Stimulated activated memory B cell treated with anti-CD40 and anti-IgM and Interleukin-4, amounts not matched to agents 10 μg/mL and 1 μg/mL and 100 μg/mL, for 72 hours (primary cell): ENCODE measurements at regions not wholly inside any gene's neighbourhood (a gene's known extent, or its start where the extent isn't known, plus 50 kb on each side); places are given as distances from the start of the nearest gene placed in this dataset.

Source experiments
- ATAC-seq: fragments of 150-1000 bp; cut with Tn5 transposase; 2 replicates; pipeline ENCODE4 v1.10.0; 2021
- H3K27ac Mint-ChIP-seq: one replicate; pipeline ENCODE4 v1.8.0; 2022; ENCODE audit warnings: mild to moderate bottlenecking, mixed read lengths
- H3K27me3 Mint-ChIP-seq: one replicate; pipeline ENCODE4 v1.8.0; 2022; ENCODE audit warnings: mixed read lengths
- H3K36me3 Mint-ChIP-seq: one replicate; pipeline ENCODE4 v1.8.0; 2022; ENCODE audit warnings: mixed read lengths
- H3K4me1 Mint-ChIP-seq: one replicate; pipeline ENCODE4 v1.8.0; 2022; ENCODE audit warnings: mixed read lengths
- H3K4me3 Mint-ChIP-seq: one replicate; pipeline ENCODE4 v1.8.0; 2022; ENCODE audit warnings: mild to moderate bottlenecking, moderate library complexity, mixed read lengths
- H3K9me3 Mint-ChIP-seq: one replicate; pipeline ENCODE4 v1.8.0; 2022; ENCODE audit warnings: mixed read lengths

DNA sequence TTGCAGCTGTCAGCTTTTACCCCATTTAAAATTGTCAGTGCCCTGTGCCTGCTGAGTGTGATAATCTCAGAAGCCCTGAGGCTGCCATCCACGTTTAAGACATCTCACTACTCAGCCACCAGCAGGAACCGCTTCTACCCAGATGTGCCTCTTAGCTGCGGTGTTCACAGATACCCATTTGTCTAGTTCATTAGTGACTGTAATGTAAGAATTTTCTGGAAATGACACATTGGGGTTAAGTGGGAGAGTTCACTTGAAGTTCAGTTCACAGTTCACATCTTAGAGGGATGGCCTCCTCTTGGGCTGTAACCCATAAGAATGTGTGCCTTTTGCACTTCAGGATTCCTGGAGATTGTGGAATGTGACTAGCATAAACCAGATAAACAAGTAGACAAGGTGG is 477.7 kb downstream of the BTBD3 start:
- Mint-ChIP-seq H3K36me3 (no peaks in the 10 kb centered on the region), H3K9me3 (peaks cover 9% of the 10 kb centered on the region), H3K4me1 (no peaks in the 10 kb centered on the region), H3K27me3 (no peaks in the 10 kb centered on the region), H3K27ac (no peak overlapping the region), H3K4me3 (no peak overlapping the region)
- ATAC-seq, result no peak

DNA sequence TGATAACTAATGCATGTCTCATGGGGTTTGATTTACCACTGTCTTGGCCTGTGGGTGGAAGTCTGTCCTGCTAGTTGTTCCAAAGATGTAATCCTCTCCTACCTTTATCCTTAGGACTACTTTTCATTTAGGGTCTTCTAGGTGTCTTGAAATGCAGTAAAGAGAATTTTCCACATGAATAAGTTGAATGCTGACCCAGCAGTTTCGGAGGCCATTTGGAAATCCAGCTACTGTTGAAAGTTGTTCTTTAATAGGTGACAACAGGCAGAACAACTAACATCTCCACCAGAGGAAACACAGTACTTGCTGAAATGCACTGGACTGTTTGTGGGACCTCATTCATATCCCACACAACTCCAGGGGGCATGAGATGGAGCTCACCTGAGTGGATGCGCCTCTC is 478.1 kb downstream of the BTBD3 start:
- Mint-ChIP-seq H3K27ac (no peak overlapping the region), H3K27me3 (no peaks in the 10 kb centered on the region), H3K36me3 (no peaks in the 10 kb centered on the region), H3K9me3 (peaks cover 9% of the 10 kb centered on the region), H3K4me1 (no peaks in the 10 kb centered on the region), H3K4me3 (no peak overlapping the region)
- ATAC-seq, result no peak

DNA sequence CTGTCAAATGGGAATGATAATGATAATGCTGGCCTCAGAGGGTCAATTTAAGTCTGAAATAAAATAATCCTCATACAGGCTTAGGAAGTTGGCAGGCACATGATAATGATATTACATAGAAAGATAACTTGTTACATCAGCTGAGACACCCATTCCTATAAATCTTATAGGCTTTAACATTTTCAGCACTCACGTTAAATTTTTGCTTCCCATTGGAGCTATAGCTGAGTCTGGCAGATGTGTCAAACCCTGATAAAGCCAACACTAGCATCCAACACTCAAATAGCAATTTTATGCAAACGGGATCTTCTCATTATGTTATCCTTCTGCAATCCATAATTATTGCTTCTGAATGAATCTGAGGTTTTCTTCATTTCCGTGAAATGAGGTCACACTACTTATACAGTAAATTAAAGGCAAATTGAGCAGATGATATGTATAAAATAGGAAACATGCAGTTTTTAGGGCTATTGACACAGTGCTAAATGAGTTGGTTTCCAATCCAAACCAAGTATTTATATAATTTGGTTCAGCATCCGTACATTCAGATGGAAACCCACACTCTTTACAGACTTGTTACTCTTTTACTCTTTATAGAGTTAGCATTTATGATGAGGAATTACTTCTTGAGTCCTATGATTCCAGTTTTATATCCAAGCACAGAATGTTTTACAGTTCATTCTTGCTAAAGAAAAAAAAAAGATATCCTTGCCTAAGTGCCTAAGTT is 481.6 kb downstream of the BTBD3 start:
- no peak for ATAC-seq
- H3K27ac Mint-ChIP-seq, result no peak overlapping the region
- H3K4me1 Mint-ChIP-seq, result no peaks in the 10 kb centered on the region
- H3K4me3 Mint-ChIP-seq, result no peak overlapping the region
- peaks cover 15% of the 10 kb centered on the region for H3K9me3 Mint-ChIP-seq
- H3K27me3 Mint-ChIP-seq, result no peaks in the 10 kb centered on the region
- no peaks in the 10 kb centered on the region for H3K36me3 Mint-ChIP-seq

DNA sequence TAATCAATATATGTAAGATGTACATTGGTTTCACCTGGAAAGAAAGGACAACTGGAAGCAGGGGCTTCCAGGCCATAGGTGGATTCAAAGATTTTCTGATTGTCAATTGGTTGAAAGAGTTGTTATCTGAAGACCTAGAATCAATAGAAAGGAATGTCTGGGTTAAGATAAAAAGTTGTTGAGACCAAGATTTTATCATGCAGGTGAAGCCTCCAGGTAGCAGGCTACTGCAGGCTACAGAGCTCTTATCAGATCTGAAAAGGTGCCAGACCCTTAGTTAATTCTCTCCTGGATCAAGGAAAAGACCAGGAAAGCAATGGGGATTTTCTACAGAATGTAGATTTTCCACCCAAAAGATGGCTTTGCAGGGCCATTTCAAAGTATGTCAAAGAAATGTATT is 487.2 kb downstream of the BTBD3 start:
- ATAC-seq, result no peak
- H3K36me3 Mint-ChIP-seq, result no peaks in the 10 kb centered on the region
- H3K9me3 Mint-ChIP-seq, result peaks cover 19% of the 10 kb centered on the region
- no peak overlapping the region for H3K4me3 Mint-ChIP-seq
- H3K27me3 Mint-ChIP-seq, result no peaks in the 10 kb centered on the region
- no peak overlapping the region for H3K27ac Mint-ChIP-seq
- H3K4me1 Mint-ChIP-seq, result no peaks in the 10 kb centered on the region

DNA sequence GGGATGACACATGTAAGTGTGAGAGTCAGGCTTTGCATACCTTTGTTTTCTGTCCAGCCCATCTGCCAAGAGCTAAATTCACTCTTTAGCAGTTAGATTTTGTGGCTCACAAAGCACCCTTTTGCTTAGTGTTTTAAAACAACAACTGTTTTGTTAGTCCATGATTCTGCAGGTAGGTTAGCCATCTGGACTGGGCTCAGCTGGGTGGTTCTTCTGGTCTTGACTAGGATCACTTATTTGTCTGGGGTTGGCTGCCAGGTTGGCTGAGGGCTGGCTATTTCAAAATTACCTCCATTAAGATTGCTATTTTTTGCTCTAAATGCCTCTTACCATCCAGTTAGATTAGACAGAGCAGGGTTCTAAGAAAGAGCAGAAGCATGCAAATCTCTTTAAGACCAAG is 489.3 kb downstream of the BTBD3 start:
- Mint-ChIP-seq H3K27ac (no peak overlapping the region), H3K27me3 (no peaks in the 10 kb centered on the region), H3K4me3 (no peak overlapping the region), H3K4me1 (no peaks in the 10 kb centered on the region), H3K36me3 (no peaks in the 10 kb centered on the region), H3K9me3 (peaks cover 20% of the 10 kb centered on the region)
- no peak for ATAC-seq

DNA sequence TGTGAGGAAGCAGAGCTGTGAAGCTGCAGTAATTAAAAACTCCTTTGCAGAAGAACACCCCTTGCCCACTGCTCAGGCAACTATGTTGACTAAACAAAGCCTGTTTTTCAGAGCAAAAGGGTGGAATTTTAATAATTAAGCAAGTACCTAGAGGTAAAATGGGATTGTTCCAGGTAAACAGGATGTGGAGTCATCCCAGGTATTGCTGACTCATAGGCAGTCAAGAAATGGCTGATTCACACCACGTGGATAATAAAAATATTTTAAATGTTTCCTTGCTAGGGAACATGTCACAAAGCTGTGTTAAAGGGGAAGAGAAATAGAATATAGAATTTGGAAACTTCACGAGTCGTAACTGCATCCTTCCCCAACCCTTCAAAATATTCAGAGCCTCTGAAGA is 491.8 kb downstream of the BTBD3 start:
- ATAC-seq, result no peak
- H3K27ac Mint-ChIP-seq, result no peak overlapping the region
- no peaks in the 10 kb centered on the region for H3K36me3 Mint-ChIP-seq
- no peak overlapping the region for H3K4me3 Mint-ChIP-seq
- no peaks in the 10 kb centered on the region for H3K27me3 Mint-ChIP-seq
- no peaks in the 10 kb centered on the region for H3K4me1 Mint-ChIP-seq
- H3K9me3 Mint-ChIP-seq, result peaks cover 9% of the 10 kb centered on the region

DNA sequence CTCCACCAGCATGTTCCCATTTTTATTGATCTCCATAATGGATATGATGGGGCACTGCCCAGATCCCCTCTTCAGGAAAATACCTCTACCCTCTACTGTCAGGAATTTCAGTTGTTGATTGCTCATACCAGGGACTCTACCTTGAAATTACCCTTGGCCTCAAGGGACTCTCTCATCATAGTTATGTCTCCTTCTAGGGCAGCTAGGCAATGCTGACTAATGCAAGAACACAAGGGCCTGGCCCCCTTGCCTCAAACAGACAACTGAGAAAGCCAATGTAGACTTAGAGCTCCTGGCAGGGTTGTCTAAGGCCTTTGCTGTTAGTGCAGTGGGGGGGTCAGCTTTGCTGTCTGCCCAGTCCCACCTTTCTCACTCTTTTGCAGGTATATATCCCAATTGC is 493.1 kb downstream of the BTBD3 start:
- no peaks in the 10 kb centered on the region for H3K4me1 Mint-ChIP-seq
- H3K36me3 Mint-ChIP-seq, result no peaks in the 10 kb centered on the region
- no peak for ATAC-seq
- H3K9me3 Mint-ChIP-seq, result peaks cover 14% of the 10 kb centered on the region
- H3K4me3 Mint-ChIP-seq, result no peak overlapping the region
- no peak overlapping the region for H3K27ac Mint-ChIP-seq
- H3K27me3 Mint-ChIP-seq, result no peaks in the 10 kb centered on the region

DNA sequence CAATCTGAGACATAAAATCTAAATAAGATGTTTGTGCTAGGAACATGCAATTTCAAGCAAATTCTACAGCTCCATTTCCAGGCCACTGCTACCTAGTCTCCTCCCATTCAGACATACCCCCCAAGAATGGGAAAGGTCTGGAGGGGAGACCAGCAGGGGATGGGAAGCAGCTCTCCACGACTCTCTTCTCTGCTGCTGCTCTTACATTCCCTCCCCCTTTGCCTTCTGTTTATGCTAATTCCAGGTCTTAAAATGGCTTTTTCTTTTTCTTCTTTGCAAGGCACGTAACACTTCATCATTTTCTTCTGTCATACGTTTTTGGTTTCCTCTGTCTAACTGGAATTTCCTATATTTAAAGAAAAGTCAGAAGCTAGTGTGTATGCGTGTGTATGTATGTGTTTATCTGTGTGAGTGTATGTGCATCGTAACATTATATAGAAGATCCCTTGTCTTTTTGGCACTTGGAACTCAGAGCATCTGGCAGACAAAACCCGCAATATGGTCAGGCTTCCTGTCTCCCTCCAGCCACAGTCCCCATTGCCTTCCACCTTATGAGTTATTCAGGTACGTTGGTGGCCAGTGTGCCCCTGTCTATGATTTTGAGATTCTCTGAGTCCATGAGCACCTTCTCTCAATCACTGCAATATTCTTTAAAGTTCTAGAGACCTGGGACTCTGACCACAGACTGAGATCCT is 493.7 kb downstream of the BTBD3 start:
- H3K4me1 Mint-ChIP-seq, result no peaks in the 10 kb centered on the region
- peaks cover 14% of the 10 kb centered on the region for H3K9me3 Mint-ChIP-seq
- no peaks in the 10 kb centered on the region for H3K36me3 Mint-ChIP-seq
- H3K27ac Mint-ChIP-seq, result no peak overlapping the region
- ATAC-seq, result no peak
- H3K27me3 Mint-ChIP-seq, result no peaks in the 10 kb centered on the region
- no peak overlapping the region for H3K4me3 Mint-ChIP-seq

DNA sequence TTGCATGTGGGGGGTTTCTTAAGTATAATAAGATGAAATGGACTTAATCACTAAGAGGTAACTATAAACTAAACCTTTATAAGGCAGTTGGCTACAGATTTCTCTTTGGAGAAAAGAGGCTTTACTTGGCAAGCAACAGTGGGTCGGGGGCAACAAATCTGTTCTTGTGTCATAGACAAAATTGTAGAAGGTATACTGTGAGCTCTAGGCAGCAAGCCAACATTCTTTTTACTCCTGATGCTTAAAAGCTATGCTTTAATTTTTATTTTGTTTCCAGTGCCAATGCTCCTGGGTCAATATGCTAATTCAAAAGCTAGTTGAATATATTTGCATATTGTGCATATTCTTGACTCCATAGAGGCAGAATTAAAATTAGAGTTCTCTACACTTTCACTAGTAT is 495.4 kb downstream of the BTBD3 start:
- H3K4me3 Mint-ChIP-seq, result no peak overlapping the region
- no peak overlapping the region for H3K27ac Mint-ChIP-seq
- no peaks in the 10 kb centered on the region for H3K36me3 Mint-ChIP-seq
- H3K4me1 Mint-ChIP-seq, result no peaks in the 10 kb centered on the region
- peaks cover 10% of the 10 kb centered on the region for H3K9me3 Mint-ChIP-seq
- no peak for ATAC-seq
- no peaks in the 10 kb centered on the region for H3K27me3 Mint-ChIP-seq

DNA sequence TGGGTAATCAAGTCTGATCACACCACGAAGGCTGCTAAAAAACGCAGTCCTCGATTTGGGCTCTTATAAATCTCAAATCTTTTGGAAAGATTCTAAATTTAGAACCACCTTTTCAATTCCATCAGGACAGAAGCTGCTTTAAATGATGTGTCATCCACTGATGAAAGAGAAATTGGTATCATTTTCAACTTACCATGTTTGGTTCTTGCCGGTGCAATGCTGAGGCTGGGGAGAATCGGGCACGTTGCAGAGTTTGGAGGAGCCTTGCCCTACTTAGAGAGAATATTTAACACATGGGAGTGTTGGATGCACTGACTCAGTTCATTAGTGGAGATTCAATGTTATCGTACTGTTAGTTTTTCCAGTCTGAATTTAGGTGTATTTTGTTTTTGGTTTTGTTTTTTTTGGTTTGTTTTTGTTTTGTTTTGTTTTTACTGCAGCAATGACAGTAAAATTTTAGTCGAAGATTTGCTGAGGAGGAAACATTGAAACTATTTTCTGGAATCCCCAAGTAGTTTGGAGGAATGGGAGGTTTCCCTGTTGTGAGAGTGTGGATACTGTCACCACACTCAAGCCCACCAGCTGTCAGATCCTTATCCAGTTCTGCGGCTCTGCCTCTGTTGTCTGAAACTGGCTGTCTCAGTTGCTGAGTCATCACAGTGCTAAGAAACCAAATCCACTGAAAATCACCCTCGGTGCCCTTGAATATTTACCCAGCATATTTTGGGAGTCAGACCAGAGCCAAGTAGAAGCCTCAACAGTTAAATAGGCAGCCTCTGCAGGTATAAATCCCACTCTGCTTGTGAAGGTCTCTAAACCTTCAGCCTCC is 497.0 kb downstream of the BTBD3 start:
- Mint-ChIP-seq H3K36me3 (no peaks in the 10 kb centered on the region), H3K4me3 (no peak overlapping the region), H3K4me1 (no peaks in the 10 kb centered on the region), H3K9me3 (peaks cover 7% of the 10 kb centered on the region), H3K27me3 (no peaks in the 10 kb centered on the region), H3K27ac (no peak overlapping the region)
- ATAC-seq, result no peak

DNA sequence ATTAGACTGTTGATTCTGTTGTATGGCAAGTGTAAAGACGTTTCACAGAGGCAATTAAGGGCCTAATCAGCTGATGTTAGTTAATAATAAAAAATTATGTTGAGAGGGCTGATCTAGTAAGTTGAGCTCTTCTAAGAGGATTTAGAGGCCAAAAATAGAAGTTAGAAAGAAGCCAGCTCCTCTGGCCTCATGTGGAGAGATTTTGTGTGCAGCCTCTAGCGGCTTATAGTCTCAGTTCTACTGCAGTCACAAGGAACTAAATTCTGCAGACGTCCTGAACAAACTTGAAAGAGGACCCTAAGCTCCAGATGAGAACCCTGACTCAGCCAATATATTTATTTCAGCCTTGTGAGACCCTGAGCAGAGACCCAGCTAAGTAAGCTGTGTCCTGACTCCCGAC is 498.6 kb downstream of the BTBD3 start:
- Mint-ChIP-seq H3K36me3 (no peaks in the 10 kb centered on the region), H3K27ac (no peak overlapping the region), H3K27me3 (no peaks in the 10 kb centered on the region), H3K9me3 (peaks cover 5% of the 10 kb centered on the region), H3K4me1 (no peaks in the 10 kb centered on the region), H3K4me3 (no peak overlapping the region)
- no peak for ATAC-seq

DNA sequence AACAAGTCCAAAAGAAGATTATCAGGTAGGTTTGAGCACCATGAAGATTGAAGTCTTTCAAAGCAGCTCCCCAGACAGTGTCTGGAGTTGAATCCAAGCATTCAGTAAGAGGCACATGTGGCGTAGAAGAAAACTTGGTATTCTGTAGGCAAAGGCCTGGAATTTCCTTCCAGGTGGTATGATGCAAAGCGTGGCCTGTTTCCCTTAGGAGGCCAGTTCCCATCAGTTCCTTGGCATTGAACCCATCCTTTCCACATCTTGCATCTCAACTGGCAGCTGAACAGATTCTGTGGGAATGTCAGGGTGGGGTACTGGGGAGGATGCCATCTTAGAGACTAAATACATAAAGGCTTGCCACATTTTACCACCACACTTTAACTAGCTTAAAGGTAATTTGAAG is 516.0 kb downstream of the BTBD3 start:
- no peaks in the 10 kb centered on the region for H3K4me1 Mint-ChIP-seq
- no peaks in the 10 kb centered on the region for H3K9me3 Mint-ChIP-seq
- no peaks in the 10 kb centered on the region for H3K27me3 Mint-ChIP-seq
- no peak for ATAC-seq
- H3K36me3 Mint-ChIP-seq, result no peaks in the 10 kb centered on the region
- no peak overlapping the region for H3K4me3 Mint-ChIP-seq
- no peak overlapping the region for H3K27ac Mint-ChIP-seq

DNA sequence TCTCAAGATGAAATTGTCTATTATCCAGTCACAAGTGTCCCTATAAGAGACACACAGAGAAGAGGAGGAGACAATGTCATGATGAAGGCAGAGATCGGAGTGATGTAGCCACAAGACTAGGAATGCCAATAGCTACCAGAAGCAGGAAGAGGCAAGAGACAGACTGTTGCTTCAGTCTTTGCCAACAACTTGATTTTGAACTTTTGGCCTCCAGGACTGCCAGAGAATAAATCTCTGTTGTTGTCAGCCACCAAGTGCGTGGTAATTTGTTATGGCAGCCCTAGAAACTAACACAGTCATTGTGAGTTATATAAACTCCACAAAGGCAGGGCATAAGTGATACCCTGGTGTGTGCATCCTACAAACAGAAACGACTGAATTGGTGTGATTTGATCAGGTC is 517.0 kb downstream of the BTBD3 start:
- H3K4me3 Mint-ChIP-seq, result no peak overlapping the region
- H3K27ac Mint-ChIP-seq, result no peak overlapping the region
- no peak for ATAC-seq
- no peaks in the 10 kb centered on the region for H3K36me3 Mint-ChIP-seq
- no peaks in the 10 kb centered on the region for H3K9me3 Mint-ChIP-seq
- H3K27me3 Mint-ChIP-seq, result no peaks in the 10 kb centered on the region
- H3K4me1 Mint-ChIP-seq, result no peaks in the 10 kb centered on the region

DNA sequence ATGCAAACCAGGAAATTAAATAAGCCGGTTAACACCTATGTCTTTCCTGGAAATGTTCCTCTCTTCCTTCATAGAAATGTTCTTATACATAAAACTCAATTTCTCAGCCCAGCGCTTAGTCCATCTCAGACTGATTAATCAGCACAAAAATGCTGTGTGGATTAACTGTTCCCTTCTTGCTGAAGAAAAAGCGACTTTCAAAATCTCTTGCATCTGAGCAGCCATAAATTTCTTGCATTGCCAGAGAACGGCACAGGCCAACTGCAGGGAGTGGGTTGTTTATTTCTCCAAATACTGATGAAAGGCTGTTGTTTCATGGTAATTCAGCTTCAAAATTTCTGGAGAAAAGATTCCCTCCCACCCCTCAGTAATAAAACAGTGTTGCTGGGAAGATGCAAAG is 517.6 kb downstream of the BTBD3 start:
- H3K4me3 Mint-ChIP-seq, result no peak overlapping the region
- no peaks in the 10 kb centered on the region for H3K4me1 Mint-ChIP-seq
- no peaks in the 10 kb centered on the region for H3K36me3 Mint-ChIP-seq
- no peak overlapping the region for H3K27ac Mint-ChIP-seq
- no peaks in the 10 kb centered on the region for H3K9me3 Mint-ChIP-seq
- no peak for ATAC-seq
- H3K27me3 Mint-ChIP-seq, result no peaks in the 10 kb centered on the region

DNA sequence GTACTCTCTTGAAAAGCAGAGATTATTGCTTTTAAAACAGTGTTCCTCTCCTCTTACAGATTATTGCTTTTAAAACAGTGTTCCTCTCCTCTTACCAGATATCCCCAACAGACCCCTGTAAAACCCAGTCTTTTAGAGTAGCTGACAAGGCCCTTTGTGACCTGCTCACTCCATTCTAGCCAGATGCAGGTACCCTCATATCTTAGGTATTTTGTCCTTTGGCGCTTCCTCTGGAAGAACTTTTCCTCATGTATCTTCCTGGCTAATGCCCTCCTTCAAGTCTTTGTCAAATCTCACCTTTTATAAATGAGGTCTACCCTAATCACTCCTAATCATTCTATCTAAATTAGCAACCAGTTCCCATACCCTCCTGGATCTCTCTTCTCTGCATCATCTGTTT is 536.0 kb downstream of the BTBD3 start:
- Mint-ChIP-seq H3K4me3 (no peak overlapping the region), H3K36me3 (no peaks in the 10 kb centered on the region), H3K27ac (no peak overlapping the region), H3K27me3 (no peaks in the 10 kb centered on the region), H3K4me1 (no peaks in the 10 kb centered on the region), H3K9me3 (peaks cover 10% of the 10 kb centered on the region)
- no peak for ATAC-seq

DNA sequence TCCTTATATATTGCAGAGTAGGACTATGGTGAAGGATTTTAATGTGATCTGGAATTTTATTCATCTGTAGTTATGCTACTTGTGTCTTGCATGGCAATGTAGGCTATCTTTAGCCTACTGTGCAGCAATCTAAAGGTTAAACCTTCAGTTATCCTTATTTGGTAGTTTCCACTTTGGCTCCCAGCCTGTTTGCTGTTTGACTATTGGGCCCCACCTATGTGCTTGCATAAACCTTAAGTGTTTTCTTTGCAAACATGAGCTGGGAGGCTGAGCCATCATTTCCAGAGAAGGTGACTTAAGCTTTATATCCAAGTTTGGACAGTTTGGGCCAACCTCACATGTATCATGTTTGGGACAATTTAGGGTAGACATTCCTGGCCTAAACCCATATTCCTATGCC is 537.5 kb downstream of the BTBD3 start:
- Mint-ChIP-seq H3K9me3 (peaks cover 6% of the 10 kb centered on the region), H3K36me3 (no peaks in the 10 kb centered on the region), H3K4me3 (no peak overlapping the region), H3K4me1 (no peaks in the 10 kb centered on the region), H3K27me3 (no peaks in the 10 kb centered on the region), H3K27ac (no peak overlapping the region)
- no peak for ATAC-seq
